Transverse colon (tissue), 3 donors: ENCODE measurements at regions not wholly inside any gene's neighbourhood (a gene's known extent, or its start where the extent isn't known, plus 50 kb on each side); places are given as distances from the start of the nearest gene placed in this dataset.

Experiments
- CTCF ChIP-seq, 5 experiments: fragments of 200-600 bp in 3 of 5; fragments of 450-650 bp in 2 of 5; sonication (generic) in 3 of 5; IDR thresholded peaks; 1 replicate in 2 of 5; 2 replicates in 3 of 5; pipeline ENCODE4 v1.5.1; 2016 to 2017; ENCODE audit warnings: antibody characterized with exemption in 5 of 5, inconsistent platforms in 3 of 5, mild to moderate bottlenecking in 2 of 5, moderate library complexity in 1 of 5
- EP300 ChIP-seq: sonication (generic); formaldehyde crosslinking; IDR thresholded peaks from one replicate; pipeline ENCODE4 v1.6.1; 2017; ENCODE audit warnings: antibody characterized with exemption, low read depth

- no peak for TF ChIP-seq CTCF (IDR thresholded peaks at IDR 0.05)
- no peak for TF ChIP-seq EP300
Measured at GRCh38 chr10:37552881-37553280, 304.5 kb downstream of the ZNF248 start.
